Right lobe of liver (tissue), 4 donors: ENCODE measurements at regions not wholly inside any gene's neighbourhood (a gene's known extent, or its start where the extent isn't known, plus 50 kb on each side); places are given as distances from the start of the nearest gene placed in this dataset.

Source experiments
- POLR2A ChIP-seq: fragments of 450-650 bp; IDR thresholded peaks from one replicate; pipeline ENCODE4 v1.6.1; 2017; ENCODE audit warnings: antibody characterized with exemption, mild to moderate bottlenecking
- TF ChIP-seq, protein P1 (sequence below), 4 donors: fragments of 200-600 bp in 3 of 4; fragments of 450-650 bp in 1 of 4; IDR thresholded peaks; one replicate each; pipeline versions ENCODE4 v1.5.1 to v1.8.0; 2016 to 2022; ENCODE audit warnings: antibody characterized with exemption in 4 of 4, mild to moderate bottlenecking in 2 of 4
- donor health status: DM: no; HTN: no; CAD: no.
- donor health status: DM: no; HTN: no; CAD: no.
- donor health status: DM: no; HTN: yes; CAD: no.

DNA sequence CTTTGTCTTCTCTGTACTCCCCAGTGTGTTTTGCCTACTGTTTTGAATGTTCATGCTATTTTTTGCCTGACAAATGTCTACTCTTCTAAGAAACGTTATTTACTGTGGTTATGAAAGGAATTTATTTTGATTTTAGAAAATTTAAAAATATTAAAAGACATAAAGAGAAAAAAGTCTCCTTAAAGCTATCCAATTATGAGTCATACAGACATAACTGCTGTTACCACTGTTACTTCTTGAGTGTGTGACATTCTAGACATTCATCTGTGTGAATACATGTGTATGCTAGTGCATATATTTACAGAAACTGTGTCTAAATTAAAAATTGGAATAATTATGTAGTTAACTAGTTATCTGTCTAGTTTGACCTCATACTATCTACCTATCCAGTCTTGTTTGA lies 187.6 kb upstream of the SGCG start:
- TF ChIP-seq, protein P1, sequence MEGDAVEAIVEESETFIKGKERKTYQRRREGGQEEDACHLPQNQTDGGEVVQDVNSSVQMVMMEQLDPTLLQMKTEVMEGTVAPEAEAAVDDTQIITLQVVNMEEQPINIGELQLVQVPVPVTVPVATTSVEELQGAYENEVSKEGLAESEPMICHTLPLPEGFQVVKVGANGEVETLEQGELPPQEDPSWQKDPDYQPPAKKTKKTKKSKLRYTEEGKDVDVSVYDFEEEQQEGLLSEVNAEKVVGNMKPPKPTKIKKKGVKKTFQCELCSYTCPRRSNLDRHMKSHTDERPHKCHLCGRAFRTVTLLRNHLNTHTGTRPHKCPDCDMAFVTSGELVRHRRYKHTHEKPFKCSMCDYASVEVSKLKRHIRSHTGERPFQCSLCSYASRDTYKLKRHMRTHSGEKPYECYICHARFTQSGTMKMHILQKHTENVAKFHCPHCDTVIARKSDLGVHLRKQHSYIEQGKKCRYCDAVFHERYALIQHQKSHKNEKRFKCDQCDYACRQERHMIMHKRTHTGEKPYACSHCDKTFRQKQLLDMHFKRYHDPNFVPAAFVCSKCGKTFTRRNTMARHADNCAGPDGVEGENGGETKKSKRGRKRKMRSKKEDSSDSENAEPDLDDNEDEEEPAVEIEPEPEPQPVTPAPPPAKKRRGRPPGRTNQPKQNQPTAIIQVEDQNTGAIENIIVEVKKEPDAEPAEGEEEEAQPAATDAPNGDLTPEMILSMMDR (IDR thresholded peaks at IDR 0.05): no peak
- no peak for TF ChIP-seq POLR2A
